ENCODE measurements at regions not wholly inside any gene's neighbourhood (a gene's known extent, or its start where the extent isn't known, plus 50 kb on each side); places are given as distances from the start of the nearest gene placed in this dataset.

DNA sequence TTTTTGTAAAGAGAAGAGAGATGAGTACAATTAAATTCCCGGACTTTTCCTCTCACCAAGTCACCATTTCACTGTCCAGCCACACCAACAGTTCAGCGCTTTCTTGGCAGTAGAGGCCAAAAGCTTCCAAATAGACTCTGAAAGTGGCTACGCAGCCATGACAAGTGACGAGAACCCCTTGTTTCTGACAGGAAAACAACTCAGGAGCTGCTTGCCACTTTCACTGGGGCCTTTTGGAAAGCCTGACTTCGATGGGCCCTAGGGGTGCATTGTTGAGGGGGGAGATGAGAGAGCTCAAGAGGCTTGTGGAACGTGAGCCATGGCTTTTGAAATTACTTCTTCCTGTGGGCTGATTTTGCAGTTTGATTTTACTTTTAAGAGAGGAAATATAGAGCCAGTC is 422.1 kb upstream of the FAT3 start:
- Histone ChIP-seq H3K36me3 (ENCODE audit: insufficient read depth) (no peaks in the 10 kb centered on the region), H3K4me1 (ENCODE audit: low read depth, poor library complexity, severe bottlenecking) (no peaks in the 10 kb centered on the region), H3K27me3 (ENCODE audit: insufficient read depth, low read depth) (no peaks in the 10 kb centered on the region), H3K27ac (no peak overlapping the region), H3K4me3 (IDR thresholded peaks at IDR 0.05; ENCODE audit: insufficient read depth, low read depth, low read length) (no peak overlapping the region), H4K20me1 (ENCODE audit: insufficient read depth) (no peaks in the 10 kb centered on the region), H3K79me2 (ENCODE audit: insufficient read depth, low read depth) (no peaks in the 10 kb centered on the region), H2AFZ (ENCODE audit: low read depth) (no peak overlapping the region), H3K4me2 (no peak overlapping the region), H3K9ac (no peak overlapping the region)
- TF ChIP-seq, protein P1, sequence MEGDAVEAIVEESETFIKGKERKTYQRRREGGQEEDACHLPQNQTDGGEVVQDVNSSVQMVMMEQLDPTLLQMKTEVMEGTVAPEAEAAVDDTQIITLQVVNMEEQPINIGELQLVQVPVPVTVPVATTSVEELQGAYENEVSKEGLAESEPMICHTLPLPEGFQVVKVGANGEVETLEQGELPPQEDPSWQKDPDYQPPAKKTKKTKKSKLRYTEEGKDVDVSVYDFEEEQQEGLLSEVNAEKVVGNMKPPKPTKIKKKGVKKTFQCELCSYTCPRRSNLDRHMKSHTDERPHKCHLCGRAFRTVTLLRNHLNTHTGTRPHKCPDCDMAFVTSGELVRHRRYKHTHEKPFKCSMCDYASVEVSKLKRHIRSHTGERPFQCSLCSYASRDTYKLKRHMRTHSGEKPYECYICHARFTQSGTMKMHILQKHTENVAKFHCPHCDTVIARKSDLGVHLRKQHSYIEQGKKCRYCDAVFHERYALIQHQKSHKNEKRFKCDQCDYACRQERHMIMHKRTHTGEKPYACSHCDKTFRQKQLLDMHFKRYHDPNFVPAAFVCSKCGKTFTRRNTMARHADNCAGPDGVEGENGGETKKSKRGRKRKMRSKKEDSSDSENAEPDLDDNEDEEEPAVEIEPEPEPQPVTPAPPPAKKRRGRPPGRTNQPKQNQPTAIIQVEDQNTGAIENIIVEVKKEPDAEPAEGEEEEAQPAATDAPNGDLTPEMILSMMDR (conservative IDR thresholded peaks at IDR 0.05; ENCODE audit: low read depth, low read length), result no peak

DNA sequence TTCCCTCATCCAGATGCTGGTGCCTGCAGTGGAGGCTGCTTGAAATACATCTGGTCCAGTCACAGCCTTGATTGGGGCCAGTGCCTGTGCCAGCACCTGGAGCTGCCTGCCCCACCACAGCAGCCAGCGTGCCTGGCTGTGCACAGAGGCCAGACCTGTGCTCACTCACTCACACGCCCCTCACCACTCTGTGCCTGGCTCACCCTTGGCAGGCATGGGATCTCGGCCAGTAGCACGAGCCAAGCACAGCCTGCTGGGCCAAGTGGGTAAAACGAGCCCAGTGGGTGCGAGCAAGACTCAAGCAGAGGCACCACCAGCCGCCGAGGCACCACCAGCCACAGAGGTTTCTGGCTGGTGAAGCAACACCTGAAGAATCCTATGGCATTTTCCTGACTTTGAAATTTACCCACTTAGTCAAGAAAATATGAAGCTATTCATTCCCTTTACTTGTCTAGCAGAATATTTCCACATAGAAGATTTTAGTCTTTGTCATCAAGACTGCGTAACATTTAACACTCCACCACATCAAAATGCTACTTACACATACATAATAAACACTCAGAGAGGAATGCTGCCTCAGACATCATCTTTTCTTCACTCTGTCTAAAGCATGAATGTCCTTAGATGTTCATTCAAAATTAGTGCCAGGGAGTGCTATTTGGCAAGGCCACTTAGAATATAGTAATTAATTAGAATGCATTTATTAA is 424.3 kb upstream of the FAT3 start:
- H3K4me3 ChIP-seq (IDR thresholded peaks at IDR 0.05; ENCODE audit: insufficient read depth, low read depth, low read length), result no peak overlapping the region
- no peaks in the 10 kb centered on the region for H4K20me1 ChIP-seq (ENCODE audit: insufficient read depth)
- no peak overlapping the region for H3K9ac ChIP-seq
- H3K27me3 ChIP-seq (ENCODE audit: insufficient read depth, low read depth), result no peaks in the 10 kb centered on the region
- TF ChIP-seq, protein P1 (conservative IDR thresholded peaks at IDR 0.05; ENCODE audit: low read depth, low read length), result no peak
- H3K79me2 ChIP-seq (ENCODE audit: insufficient read depth, low read depth), result no peaks in the 10 kb centered on the region
- no peaks in the 10 kb centered on the region for H3K36me3 ChIP-seq (ENCODE audit: insufficient read depth)
- no peaks in the 10 kb centered on the region for H3K4me1 ChIP-seq (ENCODE audit: low read depth, poor library complexity, severe bottlenecking)
- no peak overlapping the region for H3K4me2 ChIP-seq
- H3K27ac ChIP-seq, result no peak overlapping the region
- H2AFZ ChIP-seq (ENCODE audit: low read depth), result no peak overlapping the region

DNA sequence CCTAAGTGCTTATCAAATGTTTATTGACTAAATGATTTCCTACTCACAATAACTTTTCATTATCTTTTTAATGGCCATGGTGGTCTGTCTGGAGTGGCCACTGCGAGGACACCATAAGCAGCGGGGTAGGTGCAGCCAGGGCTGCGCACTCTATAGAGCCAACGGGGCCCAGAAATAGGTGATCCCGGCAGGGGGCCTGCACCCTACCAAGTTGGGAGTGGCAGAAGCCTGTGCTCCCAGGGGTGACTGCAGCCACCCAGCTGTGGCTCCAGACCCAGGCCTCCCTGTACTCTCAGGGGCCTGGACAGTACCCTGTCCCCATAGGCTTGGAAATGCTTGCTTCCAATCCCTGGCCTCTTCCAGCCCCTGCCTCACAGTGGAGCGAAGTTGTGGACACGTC is 426.4 kb upstream of the FAT3 start:
- no peak overlapping the region for H3K4me3 ChIP-seq (IDR thresholded peaks at IDR 0.05; ENCODE audit: insufficient read depth, low read depth, low read length)
- TF ChIP-seq, protein P1 (conservative IDR thresholded peaks at IDR 0.05; ENCODE audit: low read depth, low read length), result no peak
- H3K79me2 ChIP-seq (ENCODE audit: insufficient read depth, low read depth), result no peaks in the 10 kb centered on the region

DNA sequence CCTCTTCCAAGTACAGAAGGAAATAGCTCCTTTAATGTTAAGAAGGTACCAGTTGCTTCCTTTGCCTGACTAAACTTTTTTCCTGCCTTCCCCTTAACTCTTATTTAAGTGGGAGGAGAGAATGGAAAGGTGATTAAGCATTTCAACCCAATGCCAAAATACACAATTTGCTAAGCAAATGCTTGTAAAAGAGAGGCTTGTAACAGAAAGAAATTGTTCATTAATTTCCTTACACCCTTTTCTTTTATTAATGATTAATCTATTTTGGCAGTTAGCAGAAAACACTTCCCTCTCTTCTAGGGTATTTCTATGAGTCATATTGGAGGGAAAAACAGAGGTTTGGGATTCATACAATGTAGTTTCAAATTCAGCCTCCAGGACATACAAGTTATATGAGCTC is 427.6 kb upstream of the FAT3 start:
- H3K4me1 ChIP-seq (ENCODE audit: low read depth, poor library complexity, severe bottlenecking), result no peaks in the 10 kb centered on the region
- TF ChIP-seq, protein P1 (conservative IDR thresholded peaks at IDR 0.05; ENCODE audit: low read depth, low read length), result no peak
- no peaks in the 10 kb centered on the region for H3K36me3 ChIP-seq (ENCODE audit: insufficient read depth)

More for the DNA sequence above, 426.4 kb upstream of the FAT3 start:
- H3K9ac ChIP-seq, result no peak overlapping the region
- H3K27me3 ChIP-seq (ENCODE audit: insufficient read depth, low read depth), result no peaks in the 10 kb centered on the region
- no peaks in the 10 kb centered on the region for H4K20me1 ChIP-seq (ENCODE audit: insufficient read depth)
- no peak overlapping the region for H3K27ac ChIP-seq
- H3K4me2 ChIP-seq, result no peak overlapping the region
- no peaks in the 10 kb centered on the region for H3K4me1 ChIP-seq (ENCODE audit: low read depth, poor library complexity, severe bottlenecking)
- H2AFZ ChIP-seq (ENCODE audit: low read depth), result no peak overlapping the region
- no peaks in the 10 kb centered on the region for H3K36me3 ChIP-seq (ENCODE audit: insufficient read depth)

More for the DNA sequence above, 427.6 kb upstream of the FAT3 start:
- H3K27ac ChIP-seq, result no peak overlapping the region
- no peak overlapping the region for H3K4me3 ChIP-seq (IDR thresholded peaks at IDR 0.05; ENCODE audit: insufficient read depth, low read depth, low read length)
- H3K79me2 ChIP-seq (ENCODE audit: insufficient read depth, low read depth), result no peaks in the 10 kb centered on the region
- H4K20me1 ChIP-seq (ENCODE audit: insufficient read depth), result no peaks in the 10 kb centered on the region
- no peaks in the 10 kb centered on the region for H3K27me3 ChIP-seq (ENCODE audit: insufficient read depth, low read depth)
- H2AFZ ChIP-seq (ENCODE audit: low read depth), result no peak overlapping the region
- no peak overlapping the region for H3K4me2 ChIP-seq
- no peak overlapping the region for H3K9ac ChIP-seq
